Heart left ventricle (tissue), 13 donors: ENCODE measurements at regions not wholly inside any gene's neighbourhood (a gene's known extent, or its start where the extent isn't known, plus 50 kb on each side); places are given as distances from the start of the nearest gene placed in this dataset.

ENCODE experiments used
- CTCF ChIP-seq, 12 donors: fragments of 200-600 bp; sonication (generic) in 4 of 12; IDR thresholded peaks; one replicate each; pipeline versions ENCODE4 v1.5.0 to v1.8.0; 2018 to 2022; ENCODE audit warnings: antibody characterized with exemption in 12 of 12, mild to moderate bottlenecking in 5 of 12
- POLR2A ChIP-seq, 2 donors: fragments of 450-650 bp; IDR thresholded peaks; one replicate each; pipeline ENCODE4 v1.6.1; 2017; ENCODE audit warnings: antibody characterized with exemption in 2 of 2, mild to moderate bottlenecking in 2 of 2, moderate library complexity in 2 of 2
- donor health status: ischemic (EF 13 %, LVEDD 7.1; RV severe dilation, severe dysfunction).
- donor health status: DM: no; HTN: yes; CAD: no.
- donor health status: DM: no; HTN: no; CAD: no.
- donor health status: ischemic (EF 25% LVEDD 6.9; RV normal size, moderate dysfunction).
- donor health status: ischemic (EF 25% LVEDD 5.7; RV mildly dilated, moderate dysfunction).
- donor health status: ischemic (EF 35%, LVEDD 5.7; RV mildly dilated, moderate dysfunction).
- donor health status: nonischemic (EF 11% LVEDD 7.7; RV severe dilation, severe dysfunction).
- donor health status: DM: yes; HTN: yes; CAD: no.
- donor health status: PGD.
- donor health status: ischemic (EF 29% LVEDD 5.4; RV normal size, mild dysfunction).
- donor health status: nonischemic (EF 23%, LVEDD 6.1; RV moderate dilation, normal function).

DNA sequence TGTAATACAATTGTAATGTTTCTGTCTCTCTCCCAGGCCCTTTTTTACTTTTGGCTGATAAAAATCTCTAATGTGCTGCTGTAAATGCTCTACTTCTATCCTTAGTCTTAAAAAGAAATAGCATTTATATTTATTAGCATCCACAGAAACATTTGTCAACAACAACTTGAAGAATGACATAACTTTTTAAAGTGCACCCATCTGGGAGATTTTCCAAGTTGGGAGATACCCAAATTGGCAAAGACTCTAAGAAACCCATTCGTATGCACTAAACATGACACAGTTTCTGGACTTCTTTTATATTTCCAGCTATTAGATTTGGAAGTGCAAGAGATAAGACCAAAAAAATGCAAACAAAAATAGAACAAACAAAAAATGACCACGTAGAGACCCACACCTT lies 2287.4 kb upstream of the WWC1 start:
- TF ChIP-seq CTCF (IDR thresholded peaks at IDR 0.05) (no peak), POLR2A (IDR thresholded peaks at IDR 0.05) (no peak)
